OCI-LY1 (cell line): ENCODE measurements at regions not wholly inside any gene's neighbourhood (a gene's known extent, or its start where the extent isn't known, plus 50 kb on each side); places are given as distances from the start of the nearest gene placed in this dataset.
A peak's percentile ranks its signal among the peaks of the same experiment; 100 is the strongest.

Experiments
- H2AFZ ChIP-seq: fragments of 200-600 bp; sonication (generic), shearing (Covaris generic); 2 replicates; pipeline ENCODE4 v1.6.0; 2014; ENCODE audit warnings: antibody characterized with exemption, mild to moderate bottlenecking, low read length
- H3F3A ChIP-seq: fragments of 200-600 bp; sonication (generic), shearing (Covaris generic); 2 replicates; pipeline ENCODE4 v1.6.0; 2014; ENCODE audit warnings: mild to moderate bottlenecking, antibody characterized with exemption, low read length, moderate library complexity; ENCODE audit not compliant: insufficient read depth
- H3K27ac ChIP-seq: fragments of 200-600 bp; sonication (generic); 2 replicates; pipeline ENCODE4 v1.5.1; 2014; ENCODE audit warnings: low read length, mixed run types, mild to moderate bottlenecking, low read depth; ENCODE audit not compliant: poor library complexity, severe bottlenecking
- H3K27me3 ChIP-seq: fragments of 200-600 bp; sonication (generic); 2 replicates; pipeline ENCODE4 v1.6.0; 2014; ENCODE audit warnings: antibody characterized with exemption, mild to moderate bottlenecking, low read length, moderate library complexity; ENCODE audit not compliant: insufficient read depth
- H3K36me3 ChIP-seq: fragments of 200-600 bp; sonication (generic); 2 replicates; pipeline ENCODE4 v1.6.1; 2014; ENCODE audit warnings: mild to moderate bottlenecking, antibody characterized with exemption, low read length, moderate library complexity, mixed read lengths; ENCODE audit not compliant: insufficient read depth
- H3K4me1 ChIP-seq: fragments of 200-600 bp; sonication (generic); 2 replicates; pipeline ENCODE4 v1.5.1; 2014; ENCODE audit warnings: mild to moderate bottlenecking, low read length, moderate library complexity; ENCODE audit not compliant: insufficient read depth, severe bottlenecking
- H3K4me2 ChIP-seq: fragments of 200-600 bp; sonication (generic), shearing (Covaris generic); 2 replicates; pipeline ENCODE4 v1.6.1; 2014; ENCODE audit warnings: low read length
- H3K4me3 ChIP-seq: fragments of 200-600 bp; sonication (generic); 2 replicates; pipeline ENCODE4 v1.5.1; 2014; ENCODE audit warnings: low read length, low read depth, mild to moderate bottlenecking, mixed read lengths; ENCODE audit not compliant: poor library complexity, severe bottlenecking
- H3K79me2 ChIP-seq: fragments of 200-600 bp; shearing (Covaris generic); 2 replicates; pipeline ENCODE4 v1.6.1; 2016; ENCODE audit warnings: mixed run types, low read length, mixed read lengths; ENCODE audit not compliant: insufficient read depth
- H3K9ac ChIP-seq: fragments of 200-600 bp; sonication (generic), shearing (Covaris generic); 2 replicates; pipeline ENCODE4 v1.6.1; 2014; ENCODE audit warnings: mild to moderate bottlenecking, low read length, mixed read lengths
- H3K9me2 ChIP-seq: fragments of 200-600 bp; sonication (generic), shearing (Covaris generic); 2 replicates; pipeline ENCODE4 v1.6.1; 2014; ENCODE audit warnings: low read depth, mild to moderate bottlenecking, low read length, mixed read lengths
- H3K9me3 ChIP-seq: fragments of 200-600 bp; shearing (Covaris generic); 2 replicates; pipeline ENCODE4 v1.6.1; 2014; ENCODE audit warnings: low read length, mixed read lengths
- H4K20me1 ChIP-seq: fragments of 200-600 bp; sonication (generic), shearing (Covaris generic); 2 replicates; pipeline ENCODE4 v1.6.0; 2016; ENCODE audit warnings: mild to moderate bottlenecking, low read length; ENCODE audit not compliant: insufficient read depth
- EZH2 ChIP-seq: fragments of 200-600 bp; sonication (generic), shearing (Covaris generic); IDR thresholded peaks from 2 replicates; pipeline ENCODE4 v1.8.0; 2017; ENCODE audit warnings: borderline replicate concordance, mixed run types, mild to moderate bottlenecking, antibody characterized with exemption, low read length, moderate library complexity, mixed read lengths
- TF ChIP-seq, protein P1 (sequence below): fragments of 200-600 bp; sonication (generic), shearing (Covaris generic); IDR thresholded peaks from 2 replicates; pipeline ENCODE4 v1.5.1; 2017; ENCODE audit warnings: mild to moderate bottlenecking, antibody characterized with exemption, low read length, moderate library complexity, mixed read lengths

DNA sequence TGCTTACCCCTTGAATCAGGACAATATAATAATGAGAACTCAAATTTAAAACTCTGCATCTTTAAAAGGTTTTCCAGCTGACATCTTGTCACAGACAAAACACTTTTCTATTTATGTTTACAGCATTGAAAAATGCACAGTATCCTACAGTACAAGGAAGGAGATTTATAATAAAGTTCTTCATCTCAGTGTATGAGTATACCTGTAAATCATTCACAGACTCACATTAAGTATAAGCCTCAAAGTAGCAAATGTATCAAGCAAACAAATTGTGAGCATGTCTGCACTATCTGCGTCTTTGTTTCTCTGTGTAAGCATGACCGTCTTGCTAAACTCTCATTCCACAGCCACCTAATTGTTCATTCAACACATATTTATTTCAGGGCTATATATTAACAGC is 52.8 kb downstream of the PPP1R2C start:
- Histone ChIP-seq H3K4me2 (no peak overlapping the region), H3K27me3 (no peaks in the 10 kb centered on the region), H3K9me2 (no peaks in the 10 kb centered on the region), H4K20me1 (no peaks in the 10 kb centered on the region), H3K9ac (no peak overlapping the region), H3K4me3 (no peak overlapping the region), H3K27ac (no peak overlapping the region), H3K79me2 (no peaks in the 10 kb centered on the region), H3K9me3 (no peaks in the 10 kb centered on the region), H2AFZ (no peak overlapping the region; the same call in 1 of the 2 replicates), H3F3A (no peaks in the 10 kb centered on the region), H3K4me1 (no peaks in the 10 kb centered on the region), H3K36me3 (no peaks in the 10 kb centered on the region)
- TF ChIP-seq EZH2, result no peak
- TF ChIP-seq, protein P1, sequence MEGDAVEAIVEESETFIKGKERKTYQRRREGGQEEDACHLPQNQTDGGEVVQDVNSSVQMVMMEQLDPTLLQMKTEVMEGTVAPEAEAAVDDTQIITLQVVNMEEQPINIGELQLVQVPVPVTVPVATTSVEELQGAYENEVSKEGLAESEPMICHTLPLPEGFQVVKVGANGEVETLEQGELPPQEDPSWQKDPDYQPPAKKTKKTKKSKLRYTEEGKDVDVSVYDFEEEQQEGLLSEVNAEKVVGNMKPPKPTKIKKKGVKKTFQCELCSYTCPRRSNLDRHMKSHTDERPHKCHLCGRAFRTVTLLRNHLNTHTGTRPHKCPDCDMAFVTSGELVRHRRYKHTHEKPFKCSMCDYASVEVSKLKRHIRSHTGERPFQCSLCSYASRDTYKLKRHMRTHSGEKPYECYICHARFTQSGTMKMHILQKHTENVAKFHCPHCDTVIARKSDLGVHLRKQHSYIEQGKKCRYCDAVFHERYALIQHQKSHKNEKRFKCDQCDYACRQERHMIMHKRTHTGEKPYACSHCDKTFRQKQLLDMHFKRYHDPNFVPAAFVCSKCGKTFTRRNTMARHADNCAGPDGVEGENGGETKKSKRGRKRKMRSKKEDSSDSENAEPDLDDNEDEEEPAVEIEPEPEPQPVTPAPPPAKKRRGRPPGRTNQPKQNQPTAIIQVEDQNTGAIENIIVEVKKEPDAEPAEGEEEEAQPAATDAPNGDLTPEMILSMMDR, result no peak

DNA sequence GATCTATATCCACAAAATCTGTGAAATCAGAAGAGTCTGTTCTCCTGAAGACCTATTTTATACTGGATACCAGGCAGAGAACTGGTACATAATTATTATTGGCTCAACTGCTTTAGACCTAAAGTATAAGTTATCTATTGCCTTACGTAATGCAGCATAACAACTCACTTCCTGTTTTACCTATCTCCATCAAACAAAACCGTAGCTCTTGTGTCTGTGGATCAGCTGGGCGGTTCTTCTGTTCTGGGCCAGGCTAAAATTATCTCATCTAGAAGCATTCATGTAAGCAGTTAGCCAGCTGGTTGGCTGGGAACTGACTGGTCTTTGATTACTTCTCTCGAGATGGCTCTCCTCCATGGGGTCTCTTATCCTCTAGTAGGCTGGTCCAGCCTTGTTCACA is 57.8 kb downstream of the PPP1R2C start:
- no peaks in the 10 kb centered on the region for H4K20me1 ChIP-seq
- H3K9me2 ChIP-seq, result no peaks in the 10 kb centered on the region
- H3K36me3 ChIP-seq, result no peaks in the 10 kb centered on the region
- no peaks in the 10 kb centered on the region for H3K9me3 ChIP-seq
- H3K9ac ChIP-seq, result no peak overlapping the region
- H3K79me2 ChIP-seq, result no peaks in the 10 kb centered on the region
- no peak overlapping the region for H3K4me2 ChIP-seq
- H3K27me3 ChIP-seq, result no peaks in the 10 kb centered on the region
- H3F3A ChIP-seq, result no peaks in the 10 kb centered on the region
- no peak overlapping the region for H2AFZ ChIP-seq
- peaks cover 23% of the 10 kb centered on the region for H3K4me1 ChIP-seq
- H3K27ac ChIP-seq, result no peak overlapping the region
- TF ChIP-seq, protein P1, result no peak
- TF ChIP-seq EZH2, result no peak
- no peak overlapping the region for H3K4me3 ChIP-seq

DNA sequence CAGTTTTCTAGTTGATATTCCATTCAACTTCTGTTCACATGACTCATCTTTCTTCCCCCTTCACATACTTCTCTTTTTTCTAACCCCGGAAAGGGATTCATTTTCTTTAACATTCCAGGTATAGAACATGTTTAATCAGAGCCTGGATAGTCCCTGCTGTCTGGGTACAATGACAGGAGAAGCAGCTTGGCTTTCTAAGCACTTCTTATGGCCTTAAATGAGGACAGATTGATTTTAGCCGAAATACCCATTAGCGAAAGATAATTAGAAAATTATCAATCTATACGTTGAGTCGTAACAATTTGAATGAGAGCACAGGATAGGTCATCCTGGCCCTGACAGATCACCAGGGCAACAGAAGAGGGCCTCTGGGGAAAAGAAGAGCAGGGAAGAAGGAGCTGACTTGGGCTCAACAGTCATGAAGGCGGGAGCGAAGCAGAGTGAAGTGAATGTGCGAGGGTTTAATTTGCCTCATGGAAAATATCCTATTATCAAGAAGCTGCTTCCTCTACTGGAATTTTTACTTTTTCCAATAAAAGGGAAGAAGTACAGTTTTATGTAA is 62.2 kb downstream of the PPP1R2C start:
- no peaks in the 10 kb centered on the region for H3K9me2 ChIP-seq
- H3K36me3 ChIP-seq, result no peaks in the 10 kb centered on the region
- H3K4me2 ChIP-seq, result peak overlapping the region; percentile 58; the same call in 1 of the 2 replicates
- H3K27ac ChIP-seq, result peak overlapping the region; percentile 89
- no peak for TF ChIP-seq EZH2
- TF ChIP-seq, protein P1, result no peak; the same call in 1 of the 2 replicates
- no peaks in the 10 kb centered on the region for H3F3A ChIP-seq
- peaks cover 53% of the 10 kb centered on the region for H3K4me1 ChIP-seq
- H3K4me3 ChIP-seq, result no peak overlapping the region
- H3K79me2 ChIP-seq, result no peaks in the 10 kb centered on the region
- H3K9me3 ChIP-seq, result no peaks in the 10 kb centered on the region
- peak overlapping the region; percentile 2; the same call in 1 of the 2 replicates for H3K9ac ChIP-seq
- H3K27me3 ChIP-seq, result no peaks in the 10 kb centered on the region
- no peak overlapping the region for H2AFZ ChIP-seq
- H4K20me1 ChIP-seq, result no peaks in the 10 kb centered on the region
